CD4-positive, alpha-beta memory T cell (primary cell): ENCODE measurements at regions not wholly inside any gene's neighbourhood (a gene's known extent, or its start where the extent isn't known, plus 50 kb on each side); places are given as distances from the start of the nearest gene placed in this dataset.
"Not testable (repeated sequence)": the region's sequence is repeated elsewhere in the genome, so short reads cannot be mapped to it uniquely, and the experiment has no call there.

ENCODE experiments used
- CTCF ChIA-PET: fragments of 350-600 bp; sonication (Branson Sonifier 250); formaldehyde crosslinking; loops from one replicate; lab custom pipeline; 2021; ENCODE audit warnings: inconsistent platforms; ENCODE audit not compliant: partially characterized antibody; lab: Charles Lee
- POLR2A ChIA-PET: fragments of 350-600 bp; sonication (Branson Sonifier 250); formaldehyde crosslinking; loops from one replicate; lab custom pipeline; 2021; ENCODE audit not compliant: partially characterized antibody; lab: Charles Lee
- DNase-seq, 5 donors: peaks; one replicate each; pipeline versions ENCODE4 v3.0.0 to v3.0.0-alpha.2; 2020 to 2022; ENCODE audit warnings: mixed read lengths in 1 of 5
- H3K27ac ChIP-seq: one replicate; pipeline ENCODE4 v1.7.0; 2013; ENCODE audit warnings: low read depth, low read length
- H3K27me3 ChIP-seq: 2 replicates; pipeline ENCODE4 v1.7.0; 2013; ENCODE audit warnings: mild to moderate bottlenecking, low read length, moderate library complexity; ENCODE audit not compliant: insufficient read depth
- H3K36me3 ChIP-seq: 2 replicates; pipeline ENCODE4 v1.7.0; 2013; ENCODE audit warnings: mild to moderate bottlenecking, low read length, moderate library complexity; ENCODE audit not compliant: insufficient read depth
- H3K4me1 ChIP-seq: 2 replicates; pipeline ENCODE4 v1.7.0; 2013; ENCODE audit warnings: mild to moderate bottlenecking, low read length, moderate library complexity; ENCODE audit not compliant: insufficient read depth
- H3K4me3 ChIP-seq, 2 donors: one replicate each; pipeline ENCODE4 v1.7.0; 2013; ENCODE audit warnings: low read length in 2 of 2, mild to moderate bottlenecking in 1 of 2
- H3K9me3 ChIP-seq, 2 donors: one replicate each; pipeline ENCODE4 v1.7.0; 2013; ENCODE audit warnings: low read length in 2 of 2, control low read depth in 1 of 2; ENCODE audit not compliant: control insufficient read depth in 1 of 2
- H3K27ac Mint-ChIP-seq, 7 donors: one replicate each; pipeline ENCODE4 v1.8.0; 2020 to 2021; ENCODE audit warnings: mixed read lengths in 7 of 7, mild to moderate bottlenecking in 6 of 7, inconsistent platforms in 3 of 7, moderate library complexity in 3 of 7
- H3K27me3 Mint-ChIP-seq, 2 donors: one replicate each; pipeline ENCODE4 v1.8.0; 2020 to 2021; ENCODE audit warnings: mixed read lengths in 2 of 2
- H3K36me3 Mint-ChIP-seq, 2 donors: one replicate each; pipeline ENCODE4 v1.8.0; 2020 to 2021; ENCODE audit warnings: mixed read lengths in 2 of 2, inconsistent platforms in 1 of 2, mild to moderate bottlenecking in 1 of 2
- H3K4me1 Mint-ChIP-seq, 4 donors: one replicate each; pipeline ENCODE4 v1.8.0; 2020 to 2021; ENCODE audit warnings: mixed read lengths in 4 of 4, mild to moderate bottlenecking in 1 of 4
- H3K4me3 Mint-ChIP-seq, 8 donors: one replicate each; pipeline ENCODE4 v1.8.0; 2020 to 2021; ENCODE audit warnings: mixed read lengths in 8 of 8, mild to moderate bottlenecking in 7 of 8, moderate library complexity in 6 of 8, inconsistent platforms in 3 of 8
- H3K9me3 Mint-ChIP-seq, 8 donors: one replicate each; pipeline ENCODE4 v1.8.0; 2020 to 2021; ENCODE audit warnings: mixed read lengths in 8 of 8, mild to moderate bottlenecking in 5 of 8, inconsistent platforms in 3 of 8, moderate library complexity in 1 of 8
- intact Hi-C: fragments of 100-400 bp; cut with micrococcal nuclease; formaldehyde crosslinking; loops from one replicate; pipeline ENCODE4 v1.15.1; 2023

DNA sequence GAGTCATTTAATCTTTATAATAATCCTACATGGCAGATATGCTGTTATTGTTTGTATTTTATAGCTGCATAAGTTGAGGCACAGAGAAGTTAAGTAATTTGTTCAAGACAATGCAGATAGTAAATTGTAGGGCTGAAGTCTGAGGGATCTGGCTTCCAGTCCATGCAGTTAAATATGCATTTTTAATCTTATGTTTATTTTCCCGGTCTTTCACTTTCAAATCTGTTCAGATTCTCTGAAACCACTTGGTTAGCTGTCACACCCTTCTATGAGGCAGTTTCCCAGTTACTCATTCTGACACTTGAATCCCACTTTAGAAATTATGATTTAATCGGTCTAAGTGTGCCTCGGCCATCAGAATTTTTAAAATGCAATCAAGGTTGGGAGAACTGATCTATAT lies 315.0 kb downstream of the NSUN3 start:
- POLR2A ChIA-PET, result not testable (repeated sequence)

DNA sequence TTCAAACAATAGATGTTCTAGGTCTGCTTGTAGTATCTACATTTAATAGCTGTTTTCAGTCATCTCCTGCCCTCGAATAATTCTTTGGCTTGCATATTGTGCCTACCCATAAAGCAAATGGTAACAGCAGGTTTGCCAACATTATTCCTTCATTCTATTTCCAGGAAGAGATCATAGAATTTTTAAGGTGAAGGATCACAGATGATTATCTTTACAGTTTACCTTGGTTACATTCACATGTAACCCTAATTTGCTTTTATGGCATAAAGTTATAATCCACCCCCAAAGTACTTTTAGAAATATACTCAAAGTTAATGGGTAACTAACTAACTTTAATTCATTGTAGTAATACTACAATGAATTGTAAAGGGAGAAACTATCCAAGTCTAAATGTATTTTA lies 315.5 kb downstream of the NSUN3 start:
- CTCF ChIA-PET, result no interaction called here
- intact Hi-C loops, result no loop called here
- Mint-ChIP-seq H3K4me1 (no peaks in the 10 kb centered on the region), H3K27ac (no peak overlapping the region), H3K9me3 (peaks cover 0 to 9% (median 3%) of the 10 kb centered on the region in 8 donors), H3K36me3 (no peaks in the 10 kb centered on the region), H3K4me3 (no peak overlapping the region), H3K27me3 (no peaks in the 10 kb centered on the region)
- no peak overlapping the region for H3K27ac ChIP-seq
- H3K4me3 ChIP-seq, result no peak overlapping the region
- no peaks in the 10 kb centered on the region for H3K9me3 ChIP-seq
- POLR2A ChIA-PET, result no interaction called here
- no peaks in the 10 kb centered on the region for H3K36me3 ChIP-seq
- DNase-seq, result no peak
- H3K27me3 ChIP-seq, result no peaks in the 10 kb centered on the region
- no peaks in the 10 kb centered on the region for H3K4me1 ChIP-seq

More for the DNA sequence above, 315.0 kb downstream of the NSUN3 start:
- intact Hi-C loops, CTCF ChIA-PET, H3K36me3 ChIP-seq, H3K9me3 ChIP-seq, H3K4me3 ChIP-seq, H3K4me1 ChIP-seq, H3K27ac ChIP-seq, H3K4me3 Mint-ChIP-seq, DNase-seq, H3K4me1 Mint-ChIP-seq, H3K27ac Mint-ChIP-seq, H3K27me3 ChIP-seq, H3K27me3 Mint-ChIP-seq, H3K9me3 Mint-ChIP-seq, H3K36me3 Mint-ChIP-seq: not testable (repeated sequence)

DNA sequence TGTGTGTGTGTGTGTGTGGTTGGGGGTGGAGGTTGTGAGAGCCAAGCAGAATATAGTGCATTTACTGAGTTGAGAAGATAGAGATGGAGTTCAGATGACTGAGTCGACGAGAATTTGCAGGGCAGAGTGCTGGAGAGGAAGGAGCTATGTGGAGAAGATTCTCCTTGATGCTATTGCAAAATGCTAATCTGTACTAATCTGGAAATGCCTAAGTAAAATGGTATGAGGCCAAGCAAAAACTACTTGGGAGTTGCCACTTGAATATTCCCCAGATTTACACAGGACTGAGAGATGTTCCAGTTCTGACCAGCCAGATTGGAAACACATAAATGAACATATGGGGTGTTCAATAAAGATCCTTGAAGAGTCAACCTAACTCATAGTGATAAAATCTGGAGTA lies 316.4 kb downstream of the NSUN3 start:
- H3K4me3 ChIP-seq, result no peak overlapping the region
- no peak overlapping the region for H3K27ac ChIP-seq
- H3K27ac Mint-ChIP-seq, result no peak overlapping the region

DNA sequence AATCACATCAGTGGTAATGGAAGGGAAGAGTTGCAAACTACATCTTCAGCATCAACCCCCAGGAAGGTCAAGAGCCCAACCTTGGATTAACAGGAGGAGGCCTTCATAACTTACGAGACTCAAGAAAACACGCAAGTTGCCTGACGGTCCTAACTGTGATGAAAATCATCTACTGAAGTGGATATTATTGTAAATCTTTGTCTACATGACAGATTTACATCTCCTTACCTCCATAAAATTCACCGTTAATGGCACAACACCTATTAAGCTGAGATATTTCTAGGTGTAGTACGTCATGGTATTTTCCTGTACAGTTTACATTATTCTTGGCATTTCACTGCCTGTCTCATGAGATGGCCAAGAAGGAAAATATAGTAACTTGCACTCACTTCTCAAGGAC lies 332.0 kb downstream of the NSUN3 start:
- no peaks in the 10 kb centered on the region for H3K36me3 Mint-ChIP-seq
- no peak overlapping the region for H3K27ac Mint-ChIP-seq
- ChIA-PET POLR2A (no interaction called here), CTCF (no interaction called here)
- Histone ChIP-seq H3K4me3 (no peak overlapping the region), H3K36me3 (no peaks in the 10 kb centered on the region), H3K4me1 (no peaks in the 10 kb centered on the region), H3K27ac (no peak overlapping the region), H3K27me3 (no peaks in the 10 kb centered on the region), H3K9me3 (no peaks in the 10 kb centered on the region)
- peaks cover 0 to 3% (median 0%) of the 10 kb centered on the region in 8 donors for H3K9me3 Mint-ChIP-seq
- H3K27me3 Mint-ChIP-seq, result no peaks in the 10 kb centered on the region
- H3K4me1 Mint-ChIP-seq, result no peaks in the 10 kb centered on the region
- no peak overlapping the region for H3K4me3 Mint-ChIP-seq
- intact Hi-C loops, result no loop called here
- DNase-seq, result no peak

More for the DNA sequence above, 316.4 kb downstream of the NSUN3 start:
- CTCF ChIA-PET, result no interaction called here
- no peaks in the 10 kb centered on the region for H3K27me3 Mint-ChIP-seq
- no peak overlapping the region for H3K4me3 Mint-ChIP-seq
- DNase-seq, result no peak
- POLR2A ChIA-PET, result no interaction called here
- no peaks in the 10 kb centered on the region for H3K9me3 ChIP-seq
- H3K36me3 Mint-ChIP-seq, result no peaks in the 10 kb centered on the region
- H3K36me3 ChIP-seq, result no peaks in the 10 kb centered on the region
- intact Hi-C loops, result no loop called here
- no peaks in the 10 kb centered on the region for H3K27me3 ChIP-seq
- no peaks in the 10 kb centered on the region for H3K4me1 Mint-ChIP-seq
- H3K9me3 Mint-ChIP-seq, result peaks cover 0 to 13% (median 4%) of the 10 kb centered on the region in 8 donors
- no peaks in the 10 kb centered on the region for H3K4me1 ChIP-seq

DNA sequence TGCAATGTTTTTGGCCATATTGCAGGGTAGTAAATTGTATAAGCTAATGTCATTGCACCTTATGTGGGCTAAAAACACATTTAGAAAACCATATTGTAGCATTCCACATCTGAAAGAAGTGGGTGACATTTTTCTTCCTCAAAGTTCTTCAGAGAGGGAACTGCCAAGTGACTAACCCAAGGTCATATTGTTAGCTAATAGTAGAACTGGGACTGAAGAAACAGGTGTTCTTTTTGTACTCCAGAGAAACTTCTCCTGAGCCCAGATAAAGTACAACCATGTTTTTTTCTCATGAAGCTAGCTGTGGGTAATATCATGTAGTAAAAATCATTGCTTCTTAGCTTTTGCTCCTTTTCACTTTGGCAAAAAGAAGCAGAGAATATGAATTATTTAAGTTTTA lies 333.0 kb downstream of the NSUN3 start:
- ChIA-PET POLR2A (no interaction called here), CTCF (interaction anchor here (1.1 kb wide), 1 partner anchor 13 kb away, joined by 3 read pairs; no protein-coding TSS in a partner anchor)
- no peak for DNase-seq
- Histone ChIP-seq H3K9me3 (no peaks in the 10 kb centered on the region), H3K36me3 (no peaks in the 10 kb centered on the region), H3K4me3 (no peak overlapping the region), H3K27ac (no peak overlapping the region), H3K4me1 (no peaks in the 10 kb centered on the region), H3K27me3 (no peaks in the 10 kb centered on the region)
- Mint-ChIP-seq H3K4me1 (no peaks in the 10 kb centered on the region), H3K27ac (no peak overlapping the region), H3K4me3 (no peak overlapping the region), H3K36me3 (no peaks in the 10 kb centered on the region), H3K9me3 (peaks cover 0 to 3% (median 0%) of the 10 kb centered on the region in 8 donors), H3K27me3 (no peaks in the 10 kb centered on the region)
- intact Hi-C loops, result no loop called here

DNA sequence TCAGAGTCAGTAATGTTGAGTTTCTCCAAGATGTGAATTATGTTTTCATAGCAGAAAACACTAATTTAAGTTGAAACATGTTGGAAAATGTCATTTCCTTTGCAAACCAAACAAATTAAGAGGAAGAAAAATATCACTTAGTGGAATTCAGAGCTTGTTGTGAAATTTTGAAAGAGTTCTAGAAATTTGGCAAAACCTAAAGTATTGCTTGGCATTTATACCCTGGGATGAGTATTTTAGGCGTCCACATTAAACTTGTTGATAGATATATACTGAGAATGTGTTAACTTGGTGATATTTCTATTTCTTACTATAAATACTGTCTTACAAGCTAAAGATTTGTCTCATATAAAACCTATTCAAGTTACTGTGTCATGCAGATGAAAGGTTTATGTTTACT lies 335.2 kb downstream of the NSUN3 start:
- no peak for DNase-seq
- POLR2A ChIA-PET, result no interaction called here

DNA sequence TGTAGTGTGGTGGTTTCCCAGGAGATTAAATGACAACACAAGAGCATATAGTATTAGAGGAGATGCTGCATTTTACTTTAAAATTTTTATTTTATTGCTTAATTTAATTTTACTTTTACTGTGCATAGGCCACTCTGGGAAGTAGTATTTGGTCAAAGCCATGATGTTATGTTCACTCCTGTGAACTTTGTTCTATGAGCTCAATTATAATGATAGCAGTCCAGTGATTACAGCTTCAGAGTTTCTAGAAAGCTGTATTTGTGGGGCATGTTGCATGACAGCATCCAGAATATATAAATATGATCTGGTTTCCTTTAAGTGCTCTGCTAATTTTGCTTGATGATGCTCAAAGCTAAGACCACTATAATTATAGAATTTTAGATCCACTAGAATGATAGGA lies 338.6 kb downstream of the NSUN3 start:
- no peak for DNase-seq
- H3K4me1 Mint-ChIP-seq, result no peaks in the 10 kb centered on the region
- no peak overlapping the region for H3K27ac ChIP-seq
- H3K4me3 ChIP-seq, result no peak overlapping the region
- H3K27me3 ChIP-seq, result no peaks in the 10 kb centered on the region
- H3K4me3 Mint-ChIP-seq, result no peak overlapping the region
- intact Hi-C loops, result no loop called here
- H3K36me3 ChIP-seq, result no peaks in the 10 kb centered on the region
- H3K36me3 Mint-ChIP-seq, result no peaks in the 10 kb centered on the region
- H3K27me3 Mint-ChIP-seq, result no peaks in the 10 kb centered on the region
- peaks cover 0 to 6% (median 0%) of the 10 kb centered on the region in 8 donors for H3K9me3 Mint-ChIP-seq
- CTCF ChIA-PET, result no interaction called here
- POLR2A ChIA-PET, result no interaction called here
- no peaks in the 10 kb centered on the region for H3K4me1 ChIP-seq
- no peak overlapping the region for H3K27ac Mint-ChIP-seq
- H3K9me3 ChIP-seq, result no peaks in the 10 kb centered on the region

More for the DNA sequence above, 335.2 kb downstream of the NSUN3 start:
- CTCF ChIA-PET, result no interaction called here
- H3K27ac Mint-ChIP-seq, result no peak overlapping the region
- no peaks in the 10 kb centered on the region for H3K36me3 ChIP-seq
- H3K27me3 Mint-ChIP-seq, result no peaks in the 10 kb centered on the region
- H3K4me3 ChIP-seq, result no peak overlapping the region
- H3K4me1 Mint-ChIP-seq, result no peaks in the 10 kb centered on the region
- no peaks in the 10 kb centered on the region for H3K36me3 Mint-ChIP-seq
- intact Hi-C loops, result no loop called here
- H3K27ac ChIP-seq, result no peak overlapping the region
- H3K27me3 ChIP-seq, result no peaks in the 10 kb centered on the region
- peaks cover 0 to 6% (median 0%) of the 10 kb centered on the region in 8 donors for H3K9me3 Mint-ChIP-seq
- no peaks in the 10 kb centered on the region for H3K4me1 ChIP-seq
- H3K4me3 Mint-ChIP-seq, result no peak overlapping the region
- H3K9me3 ChIP-seq, result no peaks in the 10 kb centered on the region

DNA sequence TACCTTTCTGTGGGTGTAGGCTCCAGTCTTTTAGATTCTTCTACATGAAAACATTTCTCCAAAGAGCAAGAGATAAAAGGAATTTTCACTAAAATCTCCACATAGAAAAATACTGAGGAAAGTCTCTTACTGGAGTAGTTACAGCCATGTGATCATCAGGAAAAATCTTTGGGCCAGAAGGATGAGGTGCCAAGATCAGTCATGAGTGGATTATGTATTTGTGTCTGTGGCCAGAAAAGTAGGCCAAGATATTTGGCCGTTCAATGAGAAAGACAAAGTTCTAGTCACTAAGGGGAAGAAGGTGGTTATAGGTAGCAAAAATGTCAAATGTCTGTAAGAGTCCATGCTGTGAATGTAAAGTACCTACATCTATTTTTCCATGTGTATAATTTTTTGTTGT lies 339.3 kb downstream of the NSUN3 start:
- Histone ChIP-seq H3K4me1 (no peaks in the 10 kb centered on the region), H3K4me3 (no peak overlapping the region), H3K36me3 (no peaks in the 10 kb centered on the region), H3K9me3 (no peaks in the 10 kb centered on the region), H3K27me3 (no peaks in the 10 kb centered on the region), H3K27ac (no peak overlapping the region)
- ChIA-PET POLR2A (no interaction called here), CTCF (no interaction called here)
- H3K4me1 Mint-ChIP-seq, result no peaks in the 10 kb centered on the region
- H3K9me3 Mint-ChIP-seq, result peaks cover 0 to 6% (median 0%) of the 10 kb centered on the region in 8 donors
- H3K36me3 Mint-ChIP-seq, result no peaks in the 10 kb centered on the region
- intact Hi-C loops, result no loop called here
- no peaks in the 10 kb centered on the region for H3K27me3 Mint-ChIP-seq
- H3K27ac Mint-ChIP-seq, result no peak overlapping the region
- no peak overlapping the region for H3K4me3 Mint-ChIP-seq
- DNase-seq, result no peak
